ENCODE measurements at regions not wholly inside any gene's neighbourhood (a gene's known extent, or its start where the extent isn't known, plus 50 kb on each side); places are given as distances from the start of the nearest gene placed in this dataset.

DNA sequence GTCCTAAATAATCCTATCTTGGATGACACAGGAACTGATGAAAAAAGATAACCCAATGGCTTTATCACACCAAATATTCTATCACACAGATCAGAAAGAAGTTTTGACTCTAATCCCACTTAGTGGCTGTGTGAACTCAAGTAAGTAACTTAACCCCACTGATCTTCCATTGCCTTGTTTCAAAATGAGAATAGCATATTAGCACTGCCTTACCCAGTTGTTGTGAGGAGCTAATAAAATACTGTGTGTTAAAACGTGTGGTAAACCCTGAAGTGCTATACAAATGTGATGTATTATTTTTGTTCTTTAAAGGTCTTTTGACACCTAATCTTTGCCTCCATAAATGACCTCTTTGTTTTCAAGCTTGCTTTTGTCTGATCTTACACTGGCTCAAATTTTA, 60.9 kb upstream of the ARID2 start:
- TF ChIP-seq TRIM24 (CRISPR knock-in tag; IDR thresholded peaks at IDR 0.05) (no peak), ZNF530 (CRISPR knock-in tag; IDR thresholded peaks at IDR 0.05; ENCODE audit: low read depth) (no peak), KDM4B (CRISPR knock-in tag; IDR thresholded peaks at IDR 0.05) (no peak), GPBP1L1 (CRISPR knock-in tag; IDR thresholded peaks at IDR 0.05) (no peak)
- TF ChIP-seq, protein P1, sequence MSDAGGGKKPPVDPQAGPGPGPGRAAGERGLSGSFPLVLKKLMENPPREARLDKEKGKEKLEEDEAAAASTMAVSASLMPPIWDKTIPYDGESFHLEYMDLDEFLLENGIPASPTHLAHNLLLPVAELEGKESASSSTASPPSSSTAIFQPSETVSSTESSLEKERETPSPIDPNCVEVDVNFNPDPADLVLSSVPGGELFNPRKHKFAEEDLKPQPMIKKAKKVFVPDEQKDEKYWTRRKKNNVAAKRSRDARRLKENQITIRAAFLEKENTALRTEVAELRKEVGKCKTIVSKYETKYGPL (CRISPR knock-in tag; IDR thresholded peaks at IDR 0.05), result no peak
- Histone ChIP-seq H3K9ac (ENCODE audit: insufficient read depth, low read depth, low read length) (no peak overlapping the region), H3K4me3 (replicated peaks in 1 of 3; ENCODE audit: insufficient read depth in 1 of 3, low read depth in 2 of 3, low read length in 3 of 3) (no peak overlapping the region), H3K4me1 (ENCODE audit: insufficient read depth, low read length) (no peaks in the 10 kb centered on the region), H3K27ac (ENCODE audit: extremely low read length, insufficient read depth, low read length) (no peak overlapping the region), H3K4me2 (ENCODE audit: low read depth, low read length) (no peak overlapping the region), H3K36me3 (replicated peaks in 1 of 2; ENCODE audit: control insufficient read depth in 1 of 2, insufficient read depth in 2 of 2, low read length in 2 of 2) (no peaks in the 10 kb centered on the region), H4K20me1 (ENCODE audit: insufficient read depth, low read length) (no peaks in the 10 kb centered on the region), H2AFZ (ENCODE audit: low read length) (no peak overlapping the region), H3K27me3 (ENCODE audit: control insufficient read depth in 1 of 2, insufficient read depth in 2 of 2, low read length in 2 of 2) (no peaks in the 10 kb centered on the region), H3K9me3 (ENCODE audit: low read length) (no peaks in the 10 kb centered on the region), H3K79me2 (ENCODE audit: insufficient read depth, low read length) (no peaks in the 10 kb centered on the region)
- FAIRE-seq, result no peak
- in situ Hi-C loops (cut with HindIII; ENCODE audit: extremely low pct_ligation_motif_present, low pct_unique_long_range_greater_than_20kb) (no loop called here), intact Hi-C loops (cut with micrococcal nuclease; ENCODE audit: unreplicated experiment) (no loop called here)
- no peak for ATAC-seq
- ChIA-PET POLR2A (no interaction called here), CTCF (ENCODE audit: low intra/inter-chr PET ratio, low total read pairs) (no interaction called here)
- no TSS peak for BruUV-seq (replicated peaks)
- DNase-seq (ENCODE audit: low spot score), result no peak
- WGBS (ENCODE audit: low lambda C conversion rate), result 6% methylated on average over 1 of the region's 1 CpG

GRCh38 chr12:45669093-45669492, 60.4 kb upstream of the ARID2 start:
- ChIA-PET CTCF (ENCODE audit: low intra/inter-chr PET ratio, low total read pairs) (no interaction called here), POLR2A (no interaction called here)
- Histone ChIP-seq H3K79me2 (ENCODE audit: insufficient read depth, low read length) (no peaks in the 10 kb centered on the region), H3K9ac (ENCODE audit: insufficient read depth, low read depth, low read length) (no peak overlapping the region), H3K9me3 (ENCODE audit: low read length) (no peaks in the 10 kb centered on the region), H3K4me2 (ENCODE audit: low read depth, low read length) (no peak overlapping the region), H3K4me3 (replicated peaks in 1 of 3; ENCODE audit: insufficient read depth in 1 of 3, low read depth in 2 of 3, low read length in 3 of 3) (no peak overlapping the region), H3K36me3 (replicated peaks in 1 of 2; ENCODE audit: control insufficient read depth in 1 of 2, insufficient read depth in 2 of 2, low read length in 2 of 2) (no peaks in the 10 kb centered on the region), H4K20me1 (ENCODE audit: insufficient read depth, low read length) (no peaks in the 10 kb centered on the region), H3K27me3 (ENCODE audit: control insufficient read depth in 1 of 2, insufficient read depth in 2 of 2, low read length in 2 of 2) (no peaks in the 10 kb centered on the region), H3K4me1 (ENCODE audit: insufficient read depth, low read length) (no peaks in the 10 kb centered on the region), H2AFZ (ENCODE audit: low read length) (no peak overlapping the region), H3K27ac (ENCODE audit: extremely low read length, insufficient read depth, low read length) (no peak overlapping the region)
- WGBS (ENCODE audit: low lambda C conversion rate), result 0% methylated on average over 1 of the region's 1 CpG
- TF ChIP-seq ZBTB44 (CRISPR knock-in tag; IDR thresholded peaks at IDR 0.05), result no peak
- no peak for TF ChIP-seq ZNF550 (CRISPR knock-in tag; IDR thresholded peaks at IDR 0.05; ENCODE audit: borderline replicate concordance)
- no peak for TF ChIP-seq CBX2 (IDR thresholded peaks at IDR 0.05; ENCODE audit: low read depth, low read length)
- TF ChIP-seq CBX2 (CRISPR knock-in tag; IDR thresholded peaks at IDR 0.05; ENCODE audit: low read depth), result no peak
- TF ChIP-seq, protein P2, sequence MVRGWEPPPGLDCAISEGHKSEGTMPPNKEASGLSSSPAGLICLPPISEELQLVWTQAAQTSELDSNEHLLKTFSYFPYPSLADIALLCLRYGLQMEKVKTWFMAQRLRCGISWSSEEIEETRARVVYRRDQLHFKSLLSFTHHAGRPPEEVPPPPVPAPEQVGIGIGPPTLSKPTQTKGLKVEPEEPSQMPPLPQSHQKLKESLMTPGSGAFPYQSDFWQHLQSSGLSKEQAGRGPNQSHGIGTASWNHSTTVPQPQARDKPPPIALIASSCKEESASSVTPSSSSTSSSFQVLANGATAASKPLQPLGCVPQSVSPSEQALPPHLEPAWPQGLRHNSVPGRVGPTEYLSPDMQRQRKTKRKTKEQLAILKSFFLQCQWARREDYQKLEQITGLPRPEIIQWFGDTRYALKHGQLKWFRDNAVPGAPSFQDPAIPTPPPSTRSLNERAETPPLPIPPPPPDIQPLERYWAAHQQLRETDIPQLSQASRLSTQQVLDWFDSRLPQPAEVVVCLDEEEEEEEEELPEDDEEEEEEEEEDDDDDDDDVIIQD (CRISPR knock-in tag; IDR thresholded peaks at IDR 0.05; ENCODE audit: low read depth), result no peak
- TF ChIP-seq ZNF234 (CRISPR knock-in tag; conservative IDR thresholded peaks at IDR 0.05), result no peak
- TF ChIP-seq ZNF350 (CRISPR knock-in tag; IDR thresholded peaks at IDR 0.05; ENCODE audit: borderline replicate concordance, low read depth), result no peak
- TF ChIP-seq, protein P1 (CRISPR knock-in tag; IDR thresholded peaks at IDR 0.05), result no peak
- no peak for TF ChIP-seq ZSCAN25 (CRISPR knock-in tag; IDR thresholded peaks at IDR 0.05)
- intact Hi-C loops (cut with micrococcal nuclease; ENCODE audit: unreplicated experiment) (no loop called here), in situ Hi-C loops (cut with HindIII; ENCODE audit: extremely low pct_ligation_motif_present, low pct_unique_long_range_greater_than_20kb) (no loop called here)
- ATAC-seq, result no peak
- no TSS peak for BruUV-seq (replicated peaks)
- FAIRE-seq, result no peak
- DNase-seq (ENCODE audit: low spot score), result no peak
